PC-9 (cell line): ENCODE measurements at regions not wholly inside any gene's neighbourhood (a gene's known extent, or its start where the extent isn't known, plus 50 kb on each side); places are given as distances from the start of the nearest gene placed in this dataset.

Source experiments
- BruUV-seq: library from RNA; stranded (reverse); fragments of 400-500 nt; replicated peaks from 2 replicates; lab custom pipeline; 2021; lab: Mats Ljungman, UMichigan
- CTCF ChIA-PET: fragments of 300-600 bp; sonication (Branson Sonifier 250); formaldehyde crosslinking; loops from one replicate; lab custom pipeline; 2022; ENCODE audit warnings: antibody characterized with exemption; lab: Charles Lee
- POLR2A ChIA-PET: fragments of 300-600 bp; sonication (Branson Sonifier 250); formaldehyde crosslinking; loops from one replicate; lab custom pipeline; 2022; ENCODE audit warnings: antibody characterized with exemption; ENCODE audit not compliant: unreplicated experiment; lab: Charles Lee
- DNase-seq, 2 experiments: peaks; one replicate each; pipeline versions ENCODE4 v3.0.0 to v3.0.0-alpha.2; 2015 to 2022; ENCODE audit warnings: mixed read lengths in 1 of 2
- H2AFZ ChIP-seq: fragments of 200-600 bp; sonication (generic); 2 replicates; pipeline ENCODE4 v1.8.1; 2017; ENCODE audit warnings: antibody characterized with exemption
- H3F3A ChIP-seq: fragments of 200-600 bp; sonication (generic); 2 replicates; pipeline ENCODE4 v1.8.1; 2017; ENCODE audit warnings: antibody characterized with exemption, mild to moderate bottlenecking, low read depth; ENCODE audit not compliant: insufficient read depth
- H3K27ac ChIP-seq: fragments of 200-600 bp; sonication (generic); 2 replicates; pipeline ENCODE4 v1.6.1; 2016; ENCODE audit warnings: mixed run types
- H3K27me3 ChIP-seq: fragments of 200-600 bp; sonication (generic); 2 replicates; pipeline ENCODE4 v1.6.1; 2016; ENCODE audit warnings: low read depth, mixed run types; ENCODE audit not compliant: insufficient read depth
- H3K36me3 ChIP-seq: fragments of 200-600 bp; sonication (generic); 2 replicates; pipeline ENCODE4 v1.6.1; 2016; ENCODE audit warnings: low read depth, mixed run types
- H3K4me1 ChIP-seq: fragments of 200-600 bp; sonication (generic); replicated peaks from 2 replicates; pipeline ENCODE4 v1.6.1; 2016; ENCODE audit warnings: mixed run types; ENCODE audit not compliant: insufficient read depth
- H3K4me2 ChIP-seq: fragments of 200-600 bp; sonication (generic); 2 replicates; pipeline ENCODE4 v1.6.1; 2017; ENCODE audit warnings: mixed run types
- H3K4me3 ChIP-seq: fragments of 200-600 bp; sonication (generic); 2 replicates; pipeline ENCODE4 v1.6.1; 2016; ENCODE audit warnings: mixed run types
- H3K79me2 ChIP-seq: fragments of 200-600 bp; sonication (generic); 2 replicates; pipeline ENCODE4 v1.6.1; 2017; ENCODE audit warnings: low read depth, mixed run types
- H3K9me2 ChIP-seq: fragments of 200-600 bp; sonication (generic); 2 replicates; pipeline ENCODE4 v1.8.1; 2017; ENCODE audit warnings: mild to moderate bottlenecking; ENCODE audit not compliant: insufficient read depth
- H3K9me3 ChIP-seq: fragments of 200-600 bp; sonication (generic); 2 replicates; pipeline ENCODE4 v1.8.1; 2016; ENCODE audit warnings: low read depth; ENCODE audit not compliant: insufficient read depth
- H4K20me1 ChIP-seq: fragments of 200-600 bp; sonication (generic); 2 replicates; pipeline ENCODE4 v1.8.1; 2017; ENCODE audit not compliant: insufficient read depth
- CTCF ChIP-seq: fragments of 200-600 bp; sonication (generic); conservative IDR thresholded peaks from 2 replicates; pipeline ENCODE4 v1.6.1; 2017; ENCODE audit warnings: mixed run types, antibody characterized with exemption, mild to moderate bottlenecking, moderate library complexity
- EZH2 ChIP-seq: fragments of 200-600 bp; sonication (generic); IDR thresholded peaks from 2 replicates; pipeline ENCODE4 v1.8.0; 2017; ENCODE audit warnings: antibody characterized with exemption, low read depth
- intact Hi-C: fragments of 100-400 bp; cut with micrococcal nuclease; formaldehyde crosslinking; loops from one replicate; pipeline ENCODE4 v1.10.0; 2022; ENCODE audit not compliant: unreplicated experiment

- H3K9me3 ChIP-seq: no peaks in the 10 kb centered on the region
- no peak overlapping the region for H2AFZ ChIP-seq
- no peak overlapping the region for H3K4me3 ChIP-seq
- H3K79me2 ChIP-seq: no peaks in the 10 kb centered on the region
- DNase-seq: no peak
- no peak overlapping the region for H3K4me2 ChIP-seq
- H3K27me3 ChIP-seq: peaks cover 92% of the 10 kb centered on the region
- no peaks in the 10 kb centered on the region for H3K4me1 ChIP-seq
- intact Hi-C loops: no loop called here
- ChIA-PET POLR2A (no interaction called here), CTCF (no interaction called here)
- no peaks in the 10 kb centered on the region for H3F3A ChIP-seq
- no peaks in the 10 kb centered on the region for H3K36me3 ChIP-seq
- no TSS peak for BruUV-seq
- H3K9me2 ChIP-seq: no peaks in the 10 kb centered on the region
- H4K20me1 ChIP-seq: no peaks in the 10 kb centered on the region
- TF ChIP-seq EZH2 (no peak), CTCF (no peak)
- H3K27ac ChIP-seq: no peak overlapping the region
These were observed 141.2 kb upstream of the RNF32 start for GRCh38 chr7:156499247-156499881.

- Histone ChIP-seq H3K27ac (no peak overlapping the region), H3K4me3 (no peak overlapping the region), H3K36me3 (no peaks in the 10 kb centered on the region), H3K4me2 (no peak overlapping the region), H2AFZ (no peak overlapping the region), H3K79me2 (no peaks in the 10 kb centered on the region), H3F3A (no peaks in the 10 kb centered on the region), H3K9me2 (no peaks in the 10 kb centered on the region), H4K20me1 (no peaks in the 10 kb centered on the region), H3K4me1 (no peaks in the 10 kb centered on the region), H3K27me3 (peaks cover 92% of the 10 kb centered on the region), H3K9me3 (no peaks in the 10 kb centered on the region)
- CTCF ChIA-PET: no interaction called here
- no TSS peak for BruUV-seq
- DNase-seq: no peak
- POLR2A ChIA-PET: no interaction called here
- TF ChIP-seq EZH2 (no peak), CTCF (no peak)
- intact Hi-C loops: no loop called here
These were observed 142.6 kb upstream of the RNF32 start for GRCh38 chr7:156497776-156498509.

GRCh38 chr7:156496865-156497264 is 143.7 kb upstream of the RNF32 start:
- Histone ChIP-seq H3K27me3 (peaks cover 94% of the 10 kb centered on the region), H3K79me2 (no peaks in the 10 kb centered on the region), H2AFZ (no peak overlapping the region), H3K9me3 (no peaks in the 10 kb centered on the region), H3F3A (no peaks in the 10 kb centered on the region), H4K20me1 (no peaks in the 10 kb centered on the region), H3K4me3 (no peak overlapping the region), H3K4me1 (no peaks in the 10 kb centered on the region), H3K9me2 (no peaks in the 10 kb centered on the region), H3K4me2 (no peak overlapping the region), H3K36me3 (no peaks in the 10 kb centered on the region), H3K27ac (no peak overlapping the region)
- DNase-seq: peak in 1 of 2 experiments; percentile 11
- POLR2A ChIA-PET: no interaction called here
- intact Hi-C loops: no loop called here
- no TSS peak for BruUV-seq
- TF ChIP-seq CTCF: no peak
- no peak for TF ChIP-seq EZH2
- CTCF ChIA-PET: no interaction called here
